ENCODE measurements at regions not wholly inside any gene's neighbourhood (a gene's known extent, or its start where the extent isn't known, plus 50 kb on each side); places are given as distances from the start of the nearest gene placed in this dataset.
A peak's percentile ranks its signal among the peaks of the same experiment; 100 is the strongest.

GRCh38 chr5:2489306-2489705, 262.2 kb downstream of the IRX2 start:
- Histone ChIP-seq H3K36me3 (no peaks in the 10 kb centered on the region), H3K4me3 (no peak overlapping the region), H3K27ac (no peak overlapping the region), H3K9me3 (no peaks in the 10 kb centered on the region), H3K27me3 (no peaks in the 10 kb centered on the region), H3K4me1 (no peaks in the 10 kb centered on the region)
- ATAC-seq (no peak), DNase-seq (no peak)
- intact Hi-C loops (cut with DNase I) = no loop called here
- TF ChIP-seq, protein P1, sequence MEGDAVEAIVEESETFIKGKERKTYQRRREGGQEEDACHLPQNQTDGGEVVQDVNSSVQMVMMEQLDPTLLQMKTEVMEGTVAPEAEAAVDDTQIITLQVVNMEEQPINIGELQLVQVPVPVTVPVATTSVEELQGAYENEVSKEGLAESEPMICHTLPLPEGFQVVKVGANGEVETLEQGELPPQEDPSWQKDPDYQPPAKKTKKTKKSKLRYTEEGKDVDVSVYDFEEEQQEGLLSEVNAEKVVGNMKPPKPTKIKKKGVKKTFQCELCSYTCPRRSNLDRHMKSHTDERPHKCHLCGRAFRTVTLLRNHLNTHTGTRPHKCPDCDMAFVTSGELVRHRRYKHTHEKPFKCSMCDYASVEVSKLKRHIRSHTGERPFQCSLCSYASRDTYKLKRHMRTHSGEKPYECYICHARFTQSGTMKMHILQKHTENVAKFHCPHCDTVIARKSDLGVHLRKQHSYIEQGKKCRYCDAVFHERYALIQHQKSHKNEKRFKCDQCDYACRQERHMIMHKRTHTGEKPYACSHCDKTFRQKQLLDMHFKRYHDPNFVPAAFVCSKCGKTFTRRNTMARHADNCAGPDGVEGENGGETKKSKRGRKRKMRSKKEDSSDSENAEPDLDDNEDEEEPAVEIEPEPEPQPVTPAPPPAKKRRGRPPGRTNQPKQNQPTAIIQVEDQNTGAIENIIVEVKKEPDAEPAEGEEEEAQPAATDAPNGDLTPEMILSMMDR (IDR thresholded peaks at IDR 0.05) = no peak

DNA sequence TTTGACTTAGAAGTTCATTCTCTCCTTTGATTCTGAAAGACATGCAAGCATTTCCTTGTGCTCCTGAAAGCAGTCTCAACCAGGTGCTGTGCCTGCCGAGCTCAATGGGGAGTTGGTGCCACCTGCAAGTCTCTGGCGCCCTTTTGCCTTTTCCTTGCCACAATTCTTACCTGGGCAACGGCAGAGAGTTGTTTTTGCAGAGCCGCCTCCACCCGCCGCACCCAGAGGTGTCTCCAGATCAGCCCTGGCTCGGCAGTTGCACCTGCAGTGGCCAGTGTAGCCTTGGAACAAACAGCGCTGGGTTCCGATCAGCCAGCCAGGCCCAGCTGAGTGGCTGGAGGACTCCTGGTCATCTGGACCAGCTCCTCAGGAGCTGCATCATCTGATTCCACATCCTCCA, 262.9 kb downstream of the IRX2 start:
- no peaks in the 10 kb centered on the region for H3K4me1 ChIP-seq
- ATAC-seq (no peak), DNase-seq (peak; percentile 37)
- H3K27ac ChIP-seq = no peak overlapping the region
- TF ChIP-seq, protein P1 (IDR thresholded peaks at IDR 0.05) = no peak
- intact Hi-C loops (cut with DNase I) = no loop called here
- H3K36me3 ChIP-seq = no peaks in the 10 kb centered on the region
- no peaks in the 10 kb centered on the region for H3K27me3 ChIP-seq
- no peaks in the 10 kb centered on the region for H3K9me3 ChIP-seq
- no peak overlapping the region for H3K4me3 ChIP-seq

- intact Hi-C loops (cut with DNase I) = no loop called here
- Histone ChIP-seq H3K27me3 (no peaks in the 10 kb centered on the region), H3K36me3 (no peaks in the 10 kb centered on the region), H3K27ac (no peak overlapping the region), H3K4me3 (no peak overlapping the region), H3K4me1 (no peaks in the 10 kb centered on the region), H3K9me3 (no peaks in the 10 kb centered on the region)
- ATAC-seq (no peak), DNase-seq (no peak)
- TF ChIP-seq, protein P1 (IDR thresholded peaks at IDR 0.05) = no peak
Measured at GRCh38 chr5:2487152-2487763, 264.2 kb downstream of the IRX2 start.

- ATAC-seq (no peak), DNase-seq (no peak)
- H3K27me3 ChIP-seq = no peaks in the 10 kb centered on the region
Measured at GRCh38 chr5:2486373-2486772, 265.1 kb downstream of the IRX2 start.

GRCh38 chr5:2482778-2483177, 268.7 kb downstream of the IRX2 start:
- H3K27ac ChIP-seq = no peak overlapping the region
- H3K27me3 ChIP-seq = no peaks in the 10 kb centered on the region
- H3K36me3 ChIP-seq = no peaks in the 10 kb centered on the region
- TF ChIP-seq, protein P1 (IDR thresholded peaks at IDR 0.05) = no peak
- no peak overlapping the region for H3K4me3 ChIP-seq
- ATAC-seq (no peak), DNase-seq (no peak)
- no peaks in the 10 kb centered on the region for H3K4me1 ChIP-seq
- no peaks in the 10 kb centered on the region for H3K9me3 ChIP-seq
- intact Hi-C loops (cut with DNase I) = no loop called here

More at GRCh38 chr5:2486373-2486772, 265.1 kb downstream of the IRX2 start:
- Histone ChIP-seq H3K4me1 (no peaks in the 10 kb centered on the region), H3K9me3 (no peaks in the 10 kb centered on the region), H3K27ac (no peak overlapping the region), H3K36me3 (no peaks in the 10 kb centered on the region), H3K4me3 (no peak overlapping the region)
- intact Hi-C loops (cut with DNase I) = no loop called here
- TF ChIP-seq, protein P1 (IDR thresholded peaks at IDR 0.05) = no peak

GRCh38 chr5:2480871-2481270, 270.6 kb downstream of the IRX2 start:
- TF ChIP-seq, protein P1 (IDR thresholded peaks at IDR 0.05) = no peak
- H3K27ac ChIP-seq = no peak overlapping the region
- ATAC-seq = no peak
- H3K4me1 ChIP-seq = no peaks in the 10 kb centered on the region
- H3K9me3 ChIP-seq = no peaks in the 10 kb centered on the region
- DNase-seq = no peak
- no peaks in the 10 kb centered on the region for H3K36me3 ChIP-seq
- H3K27me3 ChIP-seq = no peaks in the 10 kb centered on the region
- H3K4me3 ChIP-seq = no peak overlapping the region
- intact Hi-C loops (cut with DNase I) = no loop called here

All from upper lobe of right lung (tissue), 1 donor.